Uterus (tissue), 2 donors: ENCODE measurements at regions not wholly inside any gene's neighbourhood (a gene's known extent, or its start where the extent isn't known, plus 50 kb on each side); places are given as distances from the start of the nearest gene placed in this dataset.

Experiments used
- CTCF ChIP-seq, 4 experiments: fragments of 200-600 bp in 2 of 4; fragments of 450-650 bp in 2 of 4; sonication (generic) in 2 of 4; IDR thresholded peaks; one replicate each; pipeline ENCODE4 v1.5.1; 2016 to 2019; ENCODE audit warnings: antibody characterized with exemption in 4 of 4, mild to moderate bottlenecking in 2 of 4, moderate library complexity in 1 of 4
- POLR2A ChIP-seq, 2 donors: fragments of 450-650 bp; IDR thresholded peaks; one replicate each; pipeline ENCODE4 v1.6.1; 2016; ENCODE audit warnings: antibody characterized with exemption in 2 of 2, mild to moderate bottlenecking in 1 of 2, moderate library complexity in 1 of 2

- TF ChIP-seq CTCF (IDR thresholded peaks at IDR 0.05): no peak
- TF ChIP-seq POLR2A (IDR thresholded peaks at IDR 0.05): no peak
Measured at GRCh38 chr4:159977907-159978617, 875.2 kb downstream of the RAPGEF2 start.
